Activated CD8-positive, alpha-beta T cell treated with anti-CD3 and anti-CD28 coated beads, Interleukin-2, amount 10 ng/mL, durations not matched to agents 7 days and 5 days (primary cell): ENCODE measurements at regions not wholly inside any gene's neighbourhood (a gene's known extent, or its start where the extent isn't known, plus 50 kb on each side); places are given as distances from the start of the nearest gene placed in this dataset.

Source experiments
- ATAC-seq: fragments of 150-1000 bp; cut with Tn5 transposase; one replicate; pipeline ENCODE4 v1.10.0; 2021; ENCODE audit warnings: moderate library complexity
- CTCF ChIA-PET: fragments of 350-600 bp; sonication (Branson Sonifier 250); formaldehyde crosslinking; loops from one replicate; lab custom pipeline; 2021; ENCODE audit warnings: antibody characterized with exemption; lab: Charles Lee
- POLR2A ChIA-PET: fragments of 350-600 bp; sonication (Branson Sonifier 250); formaldehyde crosslinking; loops from one replicate; lab custom pipeline; 2021; ENCODE audit warnings: antibody characterized with exemption; lab: Charles Lee
- DNase-seq: peaks from one replicate; pipeline ENCODE4 v3.0.0-alpha.2; 2020
- H3K27ac Mint-ChIP-seq: one replicate; pipeline ENCODE4 v1.8.0; 2021; ENCODE audit warnings: mild to moderate bottlenecking, mixed read lengths
- H3K27me3 Mint-ChIP-seq: one replicate; pipeline ENCODE4 v1.8.0; 2021; ENCODE audit warnings: low read depth, mixed read lengths
- H3K36me3 Mint-ChIP-seq: one replicate; pipeline ENCODE4 v1.8.0; 2021; ENCODE audit warnings: low read depth, mixed read lengths
- H3K4me1 Mint-ChIP-seq: one replicate; pipeline ENCODE4 v1.8.0; 2021; ENCODE audit warnings: low read depth, mixed read lengths
- H3K4me3 Mint-ChIP-seq: one replicate; pipeline ENCODE4 v1.8.0; 2021; ENCODE audit warnings: mild to moderate bottlenecking, mixed read lengths
- H3K9me3 Mint-ChIP-seq: one replicate; pipeline ENCODE4 v1.8.0; 2022; ENCODE audit warnings: mixed read lengths; ENCODE audit not compliant: insufficient read depth

- CTCF ChIA-PET = no interaction called here
- H3K4me1 Mint-ChIP-seq = no peaks in the 10 kb centered on the region
- no peak for DNase-seq
- POLR2A ChIA-PET = no interaction called here
- no peak overlapping the region for H3K27ac Mint-ChIP-seq
- H3K4me3 Mint-ChIP-seq = no peak overlapping the region
- peaks cover 9% of the 10 kb centered on the region for H3K27me3 Mint-ChIP-seq
- H3K9me3 Mint-ChIP-seq = peaks cover 3% of the 10 kb centered on the region
- H3K36me3 Mint-ChIP-seq = no peaks in the 10 kb centered on the region
- no peak for ATAC-seq
Measured at GRCh38 chr10:28418069-28418468, 114.8 kb upstream of the WAC start.

DNA sequence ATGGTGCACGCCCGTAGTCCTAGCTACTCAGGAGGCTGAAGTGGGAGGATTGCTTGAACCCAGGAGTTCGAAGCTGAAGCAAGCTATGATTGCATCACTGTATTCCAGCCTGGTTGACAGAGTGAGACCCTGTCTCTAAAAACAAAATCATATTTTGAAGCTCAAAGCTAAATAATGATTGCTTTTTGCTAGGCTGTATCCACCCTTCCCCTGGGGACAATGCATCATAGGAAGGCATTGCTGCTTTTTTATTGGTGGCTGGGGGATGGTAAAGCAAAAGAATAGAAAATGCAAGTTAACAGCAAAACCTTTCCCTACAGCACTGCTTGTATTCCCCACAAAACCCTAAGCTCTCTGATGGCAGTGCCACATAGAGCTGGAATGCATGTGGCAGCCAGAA lies 107.5 kb upstream of the WAC start:
- POLR2A ChIA-PET = no interaction called here
- H3K4me1 Mint-ChIP-seq = no peaks in the 10 kb centered on the region
- DNase-seq (no peak), ATAC-seq (no peak)
- CTCF ChIA-PET = no interaction called here
- peaks cover 8% of the 10 kb centered on the region for H3K27me3 Mint-ChIP-seq
- no peaks in the 10 kb centered on the region for H3K9me3 Mint-ChIP-seq
- no peak overlapping the region for H3K27ac Mint-ChIP-seq
- H3K36me3 Mint-ChIP-seq = no peaks in the 10 kb centered on the region
- no peak overlapping the region for H3K4me3 Mint-ChIP-seq

- ChIA-PET CTCF (interaction anchor here (0.8 kb wide), 1 partner anchor 33 kb away, joined by 3 read pairs; no protein-coding TSS in a partner anchor), POLR2A (no interaction called here)
- Mint-ChIP-seq H3K4me1 (no peaks in the 10 kb centered on the region), H3K27me3 (peaks cover 8% of the 10 kb centered on the region), H3K36me3 (no peaks in the 10 kb centered on the region), H3K9me3 (no peaks in the 10 kb centered on the region), H3K27ac (no peak overlapping the region), H3K4me3 (no peak overlapping the region)
- no peak for ATAC-seq
- DNase-seq = no peak
Measured at GRCh38 chr10:28426392-28427159, 106.3 kb upstream of the WAC start.

- peaks cover 8% of the 10 kb centered on the region for H3K27me3 Mint-ChIP-seq
- ChIA-PET CTCF (interaction anchor here (0.8 to 1.2 kb wide), 3 partner anchors 8 to 34 kb away, joined by 3 read pairs; no protein-coding TSS in a partner anchor), POLR2A (interaction anchor here (0.6 kb wide), 1 partner anchor 8 kb away, joined by 3 read pairs; no protein-coding TSS in a partner anchor)
- peaks cover 4% of the 10 kb centered on the region for H3K4me1 Mint-ChIP-seq
- H3K36me3 Mint-ChIP-seq = no peaks in the 10 kb centered on the region
- DNase-seq (no peak), ATAC-seq (no peak)
- H3K27ac Mint-ChIP-seq = no peak overlapping the region
- no peak overlapping the region for H3K4me3 Mint-ChIP-seq
- H3K9me3 Mint-ChIP-seq = no peaks in the 10 kb centered on the region
Measured at GRCh38 chr10:28427376-28427775, 105.5 kb upstream of the WAC start.

DNA sequence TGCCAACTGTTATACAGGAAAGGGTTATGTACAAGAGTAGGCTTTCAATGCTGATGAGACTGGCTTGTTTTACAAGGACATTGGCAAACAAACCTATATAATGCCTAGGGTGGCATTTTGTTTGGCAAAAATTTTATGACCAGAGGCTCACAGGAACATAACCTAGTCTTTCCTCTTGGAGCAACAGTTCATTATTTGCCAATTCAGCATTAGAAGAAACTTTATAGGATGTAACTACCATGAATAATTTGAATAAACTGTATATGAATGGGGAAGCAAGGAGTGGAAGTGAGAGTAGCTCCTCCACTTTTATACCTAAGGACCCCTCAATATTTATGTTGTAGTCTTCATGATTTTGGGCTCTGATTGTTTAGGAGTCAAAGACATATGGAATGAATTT lies 103.9 kb upstream of the WAC start:
- Mint-ChIP-seq H3K4me3 (no peak overlapping the region), H3K9me3 (no peaks in the 10 kb centered on the region), H3K4me1 (peaks cover 6% of the 10 kb centered on the region), H3K27ac (no peak overlapping the region), H3K27me3 (peaks cover 6% of the 10 kb centered on the region), H3K36me3 (no peaks in the 10 kb centered on the region)
- ChIA-PET CTCF (no interaction called here), POLR2A (no interaction called here)
- ATAC-seq (no peak), DNase-seq (no peak)

- Mint-ChIP-seq H3K4me3 (no peak overlapping the region), H3K27me3 (peaks cover 5% of the 10 kb centered on the region), H3K4me1 (peaks cover 6% of the 10 kb centered on the region), H3K9me3 (no peaks in the 10 kb centered on the region), H3K27ac (no peak overlapping the region), H3K36me3 (no peaks in the 10 kb centered on the region)
- ATAC-seq = no peak
- ChIA-PET POLR2A (no interaction called here), CTCF (no interaction called here)
- no peak for DNase-seq
Measured at GRCh38 chr10:28429573-28430216, 103.2 kb upstream of the WAC start.

- no peaks in the 10 kb centered on the region for H3K9me3 Mint-ChIP-seq
- ATAC-seq (no peak), DNase-seq (no peak)
- POLR2A ChIA-PET = interaction anchor here (0.8 kb wide), 1 partner anchor 107 kb away, joined by 3 read pairs; no protein-coding TSS in a partner anchor
- no peak overlapping the region for H3K4me3 Mint-ChIP-seq
- H3K36me3 Mint-ChIP-seq = no peaks in the 10 kb centered on the region
- H3K4me1 Mint-ChIP-seq = peaks cover 6% of the 10 kb centered on the region
- H3K27ac Mint-ChIP-seq = no peak overlapping the region
- CTCF ChIA-PET = interaction anchor here (0.8 to 1.2 kb wide), 5 partner anchors 19 to 235 kb away, joined by 3 read pairs; no protein-coding TSS in a partner anchor
- H3K27me3 Mint-ChIP-seq = no peaks in the 10 kb centered on the region
Measured at GRCh38 chr10:28431139-28431538, 101.8 kb upstream of the WAC start.

- ChIA-PET POLR2A (no interaction called here), CTCF (interaction anchor here (0.8 to 1.0 kb wide), 3 partner anchors 21 to 236 kb away, joined by 3 read pairs; no protein-coding TSS in a partner anchor)
- Mint-ChIP-seq H3K4me3 (peak overlapping the region; percentile 44), H3K27me3 (no peaks in the 10 kb centered on the region), H3K9me3 (no peaks in the 10 kb centered on the region), H3K27ac (no peak overlapping the region), H3K4me1 (peaks cover 6% of the 10 kb centered on the region), H3K36me3 (no peaks in the 10 kb centered on the region)
- ATAC-seq = peak; percentile 65
- DNase-seq = peak; percentile 38
Measured at GRCh38 chr10:28432210-28432676, 100.7 kb upstream of the WAC start.

- DNase-seq = no peak
- H3K36me3 Mint-ChIP-seq = no peaks in the 10 kb centered on the region
- H3K27me3 Mint-ChIP-seq = peaks cover 3% of the 10 kb centered on the region
- no peak overlapping the region for H3K4me3 Mint-ChIP-seq
- ChIA-PET POLR2A (no interaction called here), CTCF (no interaction called here)
- no peak for ATAC-seq
- H3K27ac Mint-ChIP-seq = no peak overlapping the region
- no peaks in the 10 kb centered on the region for H3K9me3 Mint-ChIP-seq
- H3K4me1 Mint-ChIP-seq = peaks cover 6% of the 10 kb centered on the region
Measured at GRCh38 chr10:28434063-28434462, 98.9 kb upstream of the WAC start.

GRCh38 chr10:28442403-28442802 lies 90.5 kb upstream of the WAC start:
- CTCF ChIA-PET = no interaction called here
- H3K27ac Mint-ChIP-seq = no peak overlapping the region
- H3K27me3 Mint-ChIP-seq = peaks cover 3% of the 10 kb centered on the region
- DNase-seq = no peak
- POLR2A ChIA-PET = no interaction called here
- H3K36me3 Mint-ChIP-seq = no peaks in the 10 kb centered on the region
- H3K9me3 Mint-ChIP-seq = no peaks in the 10 kb centered on the region
- no peaks in the 10 kb centered on the region for H3K4me1 Mint-ChIP-seq
- ATAC-seq = no peak
- H3K4me3 Mint-ChIP-seq = no peak overlapping the region

DNA sequence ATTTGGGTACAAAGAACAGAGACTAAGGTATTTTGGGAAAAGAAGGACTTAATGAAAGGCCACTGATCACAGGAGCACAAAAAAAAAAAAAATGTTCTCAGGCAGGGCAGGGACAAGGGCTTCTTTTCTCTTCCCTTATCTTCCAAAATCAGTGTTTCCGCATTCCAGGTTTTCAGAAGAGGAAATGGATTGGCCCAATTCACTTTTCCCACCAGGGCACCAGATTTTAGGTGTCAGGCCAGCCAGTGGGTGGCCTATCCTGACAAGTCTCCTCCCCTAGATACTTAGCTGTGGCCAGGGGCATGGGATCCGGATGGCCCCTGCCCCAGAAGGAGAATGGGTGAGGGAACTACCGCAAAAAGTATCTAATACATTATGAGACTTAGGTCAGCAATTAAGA lies 88.9 kb upstream of the WAC start:
- H3K27me3 Mint-ChIP-seq = peaks cover 1% of the 10 kb centered on the region
- no peak for DNase-seq
- ATAC-seq = no peak
- no peak overlapping the region for H3K4me3 Mint-ChIP-seq
- H3K36me3 Mint-ChIP-seq = no peaks in the 10 kb centered on the region
- H3K9me3 Mint-ChIP-seq = no peaks in the 10 kb centered on the region
- H3K27ac Mint-ChIP-seq = no peak overlapping the region
- CTCF ChIA-PET = no interaction called here
- POLR2A ChIA-PET = no interaction called here
- H3K4me1 Mint-ChIP-seq = no peaks in the 10 kb centered on the region

DNA sequence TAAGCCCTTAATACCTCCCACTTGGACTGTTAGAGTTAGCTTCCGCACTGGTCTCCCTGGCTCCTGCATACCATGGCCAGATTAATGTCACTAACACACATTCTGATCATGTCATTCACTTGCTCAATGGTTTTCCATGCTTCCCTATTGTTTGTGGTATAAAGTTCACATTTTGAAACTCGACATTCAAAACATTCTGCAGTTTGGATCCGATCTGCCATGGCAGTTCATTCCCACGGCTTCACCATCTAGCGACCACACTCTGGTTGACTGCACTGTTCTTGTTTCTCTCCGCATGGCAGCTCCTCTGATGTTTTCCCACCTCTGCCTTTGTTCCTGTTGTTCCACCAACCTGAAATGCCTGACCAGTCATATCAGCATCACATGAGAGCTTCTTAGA lies 87.4 kb upstream of the WAC start:
- H3K27me3 Mint-ChIP-seq = peaks cover 8% of the 10 kb centered on the region
- H3K4me3 Mint-ChIP-seq = no peak overlapping the region
- no peak for ATAC-seq
- ChIA-PET CTCF (no interaction called here), POLR2A (no interaction called here)
- no peak overlapping the region for H3K27ac Mint-ChIP-seq
- H3K4me1 Mint-ChIP-seq = no peaks in the 10 kb centered on the region
- no peaks in the 10 kb centered on the region for H3K36me3 Mint-ChIP-seq
- no peaks in the 10 kb centered on the region for H3K9me3 Mint-ChIP-seq
- DNase-seq = no peak
